Liver (tissue), 8 donors: ENCODE measurements at regions not wholly inside any gene's neighbourhood (a gene's known extent, or its start where the extent isn't known, plus 50 kb on each side); places are given as distances from the start of the nearest gene placed in this dataset.
A peak's percentile ranks its signal among the peaks of the same experiment; 100 is the strongest.

ENCODE experiments used
- DNase-seq: peaks from one replicate; pipeline ENCODE4 v3.0.0-alpha.2; 2017; ENCODE audit warnings: low spot score
- H3K27ac ChIP-seq, 2 donors: one replicate each; pipeline ENCODE4 v1.7.0; 2013; ENCODE audit warnings: inconsistent platforms in 2 of 2, low read length in 2 of 2, control low read depth in 1 of 2, low read depth in 1 of 2, mild to moderate bottlenecking in 1 of 2
- H3K27me3 ChIP-seq, 4 donors: one replicate each; pipeline versions ENCODE4 v1.6.1 to v1.7.0; 2013; ENCODE audit warnings: low read length in 3 of 4, inconsistent platforms in 1 of 4, mild to moderate bottlenecking in 1 of 4, moderate library complexity in 1 of 4; ENCODE audit not compliant: control insufficient read depth in 4 of 4, insufficient read depth in 4 of 4
- H3K36me3 ChIP-seq, 4 donors: one replicate each; pipeline versions ENCODE4 v1.6.1 to v1.7.0; 2013; ENCODE audit warnings: low read length in 3 of 4, mild to moderate bottlenecking in 3 of 4, low read depth in 1 of 4, moderate library complexity in 1 of 4; ENCODE audit not compliant: control insufficient read depth in 4 of 4, insufficient read depth in 3 of 4
- H3K4me1 ChIP-seq, 4 donors: one replicate each; pipeline versions ENCODE4 v1.6.1 to v1.7.0; 2013; ENCODE audit warnings: low read length in 3 of 4, mild to moderate bottlenecking in 3 of 4, moderate library complexity in 1 of 4; ENCODE audit not compliant: control insufficient read depth in 4 of 4, insufficient read depth in 4 of 4
- H3K4me3 ChIP-seq, 3 donors: one replicate each; pipeline versions ENCODE4 v1.6.1 to v1.7.0; 2013; ENCODE audit warnings: low read length in 3 of 3, control low read depth in 1 of 3, low read depth in 1 of 3, mild to moderate bottlenecking in 1 of 3
- H3K9ac ChIP-seq, 2 donors: one replicate each; pipeline ENCODE4 v1.7.0; 2013; ENCODE audit warnings: low read length in 2 of 2, mild to moderate bottlenecking in 2 of 2, moderate library complexity in 2 of 2, control low read depth in 1 of 2, low read depth in 1 of 2
- H3K9me3 ChIP-seq, 4 donors: one replicate each; pipeline versions ENCODE4 v1.6.1 to v1.7.0; 2013; ENCODE audit warnings: low read length in 3 of 4; ENCODE audit not compliant: control insufficient read depth in 4 of 4
- CTCF ChIP-seq: fragments of 150-350 bp; IDR thresholded peaks from 2 replicates; pipeline ENCODE4 v1.5.1; 2017; ENCODE audit warnings: improper control_type of control experiment, low read depth, low read length; ENCODE audit not compliant: missing input control
- EGR1 ChIP-seq, 2 donors: IDR thresholded peaks; 2 replicates each; pipeline ENCODE4 v1.6.1; 2016 to 2018; ENCODE audit warnings: antibody characterized with exemption in 2 of 2, low read depth in 2 of 2
- FOXA1 ChIP-seq: IDR thresholded peaks from 2 replicates; pipeline ENCODE4 v1.6.1; 2016; ENCODE audit warnings: antibody characterized with exemption
- FOXA2 ChIP-seq: IDR thresholded peaks from 2 replicates; pipeline ENCODE4 v1.6.1; 2016; ENCODE audit warnings: antibody characterized with exemption
- GABPA ChIP-seq, 2 donors: IDR thresholded peaks in 1 of 2; conservative IDR thresholded peaks in 1 of 2; 2 replicates each; pipeline ENCODE4 v1.6.1; 2016; ENCODE audit warnings: antibody characterized with exemption in 2 of 2, mild to moderate bottlenecking in 1 of 2, moderate library complexity in 1 of 2
- HNF4A ChIP-seq, 2 donors: conservative IDR thresholded peaks; 2 replicates each; pipeline ENCODE4 v1.6.1; 2016; ENCODE audit warnings: antibody characterized with exemption in 2 of 2, mild to moderate bottlenecking in 2 of 2
- HNF4G ChIP-seq: IDR thresholded peaks from 2 replicates; pipeline ENCODE4 v1.6.1; 2016; ENCODE audit warnings: antibody characterized with exemption
- JUND ChIP-seq, 2 donors: IDR thresholded peaks; 2 replicates each; pipeline ENCODE4 v1.6.1; 2016; ENCODE audit warnings: antibody characterized with exemption in 2 of 2
- NR2F2 ChIP-seq: IDR thresholded peaks from 2 replicates; pipeline ENCODE4 v1.6.1; 2016; ENCODE audit warnings: antibody characterized with exemption
- RAD21 ChIP-seq, 2 donors: IDR thresholded peaks; 2 replicates each; pipeline ENCODE4 v1.6.1; 2016; ENCODE audit warnings: antibody characterized with exemption in 2 of 2, mild to moderate bottlenecking in 2 of 2
- REST ChIP-seq: IDR thresholded peaks from 2 replicates; pipeline ENCODE4 v1.6.1; 2016; ENCODE audit warnings: antibody characterized with exemption, mild to moderate bottlenecking
- RXRA ChIP-seq, 2 donors: IDR thresholded peaks; 2 replicates each; pipeline ENCODE4 v1.6.1; 2017 to 2018; ENCODE audit warnings: antibody characterized with exemption in 2 of 2, mild to moderate bottlenecking in 1 of 2
- SP1 ChIP-seq: IDR thresholded peaks from 2 replicates; pipeline ENCODE4 v1.6.1; 2018; ENCODE audit warnings: antibody characterized with exemption, mild to moderate bottlenecking
- TAF1 ChIP-seq: conservative IDR thresholded peaks from 2 replicates; pipeline ENCODE4 v1.6.1; 2016; ENCODE audit warnings: antibody characterized with exemption, mild to moderate bottlenecking
- YY1 ChIP-seq: IDR thresholded peaks from 2 replicates; pipeline ENCODE4 v1.6.1; 2016; ENCODE audit warnings: antibody characterized with exemption, mild to moderate bottlenecking
- WGBS: extraction: QIAGEN DNeasy Blood & Tissue Kit; methylation state at CpG from one replicate; pipeline ENCODE4 v1.1.7; 2013; 5-methylcytosine and 5-hydroxymethylcytosine counted together
- TF ChIP-seq, protein P1 (sequence below): IDR thresholded peaks from 2 replicates; pipeline ENCODE4 v1.6.1; 2016; ENCODE audit warnings: antibody characterized with exemption
- TF ChIP-seq, protein P2 (sequence below): IDR thresholded peaks from 2 replicates; pipeline ENCODE4 v1.6.1; 2016; ENCODE audit warnings: antibody characterized with exemption
- TF ChIP-seq, protein P3 (sequence below): IDR thresholded peaks from 2 replicates; pipeline ENCODE4 v1.6.1; 2016; ENCODE audit warnings: antibody characterized with exemption
- donor health status: healthy.
- donor health status: healthy.
- donor health status: healthy.
- donor health status: healthy.
- donor health status: healthy.

DNA sequence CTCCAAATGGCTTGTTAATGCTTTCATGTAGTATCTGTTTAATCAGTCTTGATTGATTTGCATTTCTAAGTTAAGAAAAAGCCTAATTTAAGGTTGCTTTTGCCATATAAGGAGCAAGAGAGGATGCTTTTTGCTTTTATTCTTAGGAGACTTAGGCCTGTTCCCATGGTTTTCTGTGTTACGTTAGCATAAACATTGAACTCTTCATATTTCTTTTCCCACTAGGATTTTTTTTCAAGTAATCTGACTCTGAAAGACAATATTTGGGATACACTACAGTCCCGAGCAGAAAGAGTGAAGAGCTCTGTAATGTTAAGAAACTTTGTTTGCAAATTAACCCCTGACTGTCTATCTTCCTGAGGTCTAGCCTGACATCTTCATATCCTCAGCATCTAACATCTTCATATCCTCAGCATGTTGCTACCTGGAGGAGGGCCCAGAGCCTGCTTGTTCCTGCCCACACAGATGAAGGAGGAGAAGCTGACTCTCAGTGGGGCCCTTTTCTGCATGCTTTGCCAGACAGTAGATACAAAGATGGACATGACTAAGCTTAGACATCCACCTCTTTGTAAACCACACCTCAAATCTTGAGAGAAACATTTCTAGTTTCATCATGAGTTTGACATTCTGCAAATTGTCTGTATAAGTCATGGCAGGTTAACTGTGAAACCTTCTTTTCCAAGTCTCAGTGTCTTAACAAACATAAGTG, 86.2 kb upstream of the COL6A5 start:
- no peak overlapping the region for H3K4me3 ChIP-seq
- peaks cover 0 to 2% (median 0%) of the 10 kb centered on the region in 4 donors for H3K4me1 ChIP-seq
- peak overlapping the region in 1 of 2 donors; percentile 33 for H3K27ac ChIP-seq
- TF ChIP-seq RXRA (IDR thresholded peaks at IDR 0.05), result no peak
- TF ChIP-seq YY1, result no peak
- no peak for TF ChIP-seq JUND (IDR thresholded peaks at IDR 0.05)
- TF ChIP-seq FOXA1, result no peak
- TF ChIP-seq HNF4G, result no peak
- no peak for TF ChIP-seq EGR1 (IDR thresholded peaks at IDR 0.05; ENCODE audit: low read depth in 2 of 2)
- TF ChIP-seq, protein P1, sequence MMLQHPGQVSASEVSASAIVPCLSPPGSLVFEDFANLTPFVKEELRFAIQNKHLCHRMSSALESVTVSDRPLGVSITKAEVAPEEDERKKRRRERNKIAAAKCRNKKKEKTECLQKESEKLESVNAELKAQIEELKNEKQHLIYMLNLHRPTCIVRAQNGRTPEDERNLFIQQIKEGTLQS, result no peak
- TF ChIP-seq, protein P2, sequence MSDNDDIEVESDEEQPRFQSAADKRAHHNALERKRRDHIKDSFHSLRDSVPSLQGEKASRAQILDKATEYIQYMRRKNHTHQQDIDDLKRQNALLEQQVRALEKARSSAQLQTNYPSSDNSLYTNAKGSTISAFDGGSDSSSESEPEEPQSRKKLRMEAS, result no peak
- TF ChIP-seq NR2F2, result no peak
- TF ChIP-seq TAF1, result no peak
- no peak for TF ChIP-seq CTCF
- TF ChIP-seq REST, result no peak
- no peak for TF ChIP-seq FOXA2
- no peak for TF ChIP-seq GABPA (IDR thresholded peaks at IDR 0.05 in 1 of 2, conservative IDR thresholded peaks at IDR 0.05 in 1 of 2)
- TF ChIP-seq RAD21 (IDR thresholded peaks at IDR 0.05), result no peak
- no peak for TF ChIP-seq HNF4A (conservative IDR thresholded peaks at IDR 0.05)
- TF ChIP-seq, protein P3, sequence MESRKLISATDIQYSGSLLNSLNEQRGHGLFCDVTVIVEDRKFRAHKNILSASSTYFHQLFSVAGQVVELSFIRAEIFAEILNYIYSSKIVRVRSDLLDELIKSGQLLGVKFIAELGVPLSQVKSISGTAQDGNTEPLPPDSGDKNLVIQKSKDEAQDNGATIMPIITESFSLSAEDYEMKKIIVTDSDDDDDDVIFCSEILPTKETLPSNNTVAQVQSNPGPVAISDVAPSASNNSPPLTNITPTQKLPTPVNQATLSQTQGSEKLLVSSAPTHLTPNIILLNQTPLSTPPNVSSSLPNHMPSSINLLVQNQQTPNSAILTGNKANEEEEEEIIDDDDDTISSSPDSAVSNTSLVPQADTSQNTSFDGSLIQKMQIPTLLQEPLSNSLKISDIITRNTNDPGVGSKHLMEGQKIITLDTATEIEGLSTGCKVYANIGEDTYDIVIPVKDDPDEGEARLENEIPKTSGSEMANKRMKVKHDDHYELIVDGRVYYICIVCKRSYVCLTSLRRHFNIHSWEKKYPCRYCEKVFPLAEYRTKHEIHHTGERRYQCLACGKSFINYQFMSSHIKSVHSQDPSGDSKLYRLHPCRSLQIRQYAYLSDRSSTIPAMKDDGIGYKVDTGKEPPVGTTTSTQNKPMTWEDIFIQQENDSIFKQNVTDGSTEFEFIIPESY, result no peak
- no peak for TF ChIP-seq SP1
- no peak overlapping the region for H3K9ac ChIP-seq
- DNase-seq, result no peak
- WGBS, result 60% methylated on average over 2 of the region's 2 CpGs
- no peaks in the 10 kb centered on the region for H3K9me3 ChIP-seq
- H3K36me3 ChIP-seq, result no peaks in the 10 kb centered on the region
- peaks cover 0 to 4% (median 0%) of the 10 kb centered on the region in 4 donors for H3K27me3 ChIP-seq
